ENCODE measurements at regions not wholly inside any gene's neighbourhood (a gene's known extent, or its start where the extent isn't known, plus 50 kb on each side); places are given as distances from the start of the nearest gene placed in this dataset.

DNA sequence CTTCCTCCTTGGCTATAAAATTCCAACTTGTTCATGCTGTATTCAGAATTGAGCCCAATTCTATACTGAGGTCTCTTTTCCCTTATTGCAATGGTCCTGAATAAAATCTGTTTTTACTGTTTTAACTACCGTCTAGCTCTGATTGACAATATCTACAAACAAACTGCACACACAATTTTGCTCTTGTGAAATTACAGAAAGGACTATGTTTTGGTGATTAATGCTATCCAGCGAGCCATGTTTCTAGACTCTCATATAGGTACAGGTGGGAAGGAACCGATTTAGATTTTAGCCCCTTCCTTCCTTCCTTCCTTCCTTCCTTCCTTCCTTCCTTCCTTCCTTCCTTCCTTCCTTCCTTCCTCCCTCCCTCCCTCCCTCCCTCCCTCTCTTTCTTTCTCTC is 254.4 kb downstream of the SLC4A3 start:
- no peaks in the 10 kb centered on the region for H3K27me3 ChIP-seq
- H3K9me3 ChIP-seq, result no peaks in the 10 kb centered on the region
- H3K4me1 ChIP-seq, result no peaks in the 10 kb centered on the region
- DNase-seq (no peak), ATAC-seq (no peak)
- no peaks in the 10 kb centered on the region for H3K36me3 ChIP-seq (replicated peaks in 1 of 2; ENCODE audit: insufficient read depth in 1 of 2, low read depth in 2 of 2)
- no peak overlapping the region for H3K27ac ChIP-seq
- 54 to 75% methylated on average over 3 of the region's 3 CpGs for WGBS, 2 donors
- intact Hi-C loops (cut with DNase I), result no loop called here
- H3K4me3 ChIP-seq, result no peak overlapping the region
- TF ChIP-seq, protein P1, sequence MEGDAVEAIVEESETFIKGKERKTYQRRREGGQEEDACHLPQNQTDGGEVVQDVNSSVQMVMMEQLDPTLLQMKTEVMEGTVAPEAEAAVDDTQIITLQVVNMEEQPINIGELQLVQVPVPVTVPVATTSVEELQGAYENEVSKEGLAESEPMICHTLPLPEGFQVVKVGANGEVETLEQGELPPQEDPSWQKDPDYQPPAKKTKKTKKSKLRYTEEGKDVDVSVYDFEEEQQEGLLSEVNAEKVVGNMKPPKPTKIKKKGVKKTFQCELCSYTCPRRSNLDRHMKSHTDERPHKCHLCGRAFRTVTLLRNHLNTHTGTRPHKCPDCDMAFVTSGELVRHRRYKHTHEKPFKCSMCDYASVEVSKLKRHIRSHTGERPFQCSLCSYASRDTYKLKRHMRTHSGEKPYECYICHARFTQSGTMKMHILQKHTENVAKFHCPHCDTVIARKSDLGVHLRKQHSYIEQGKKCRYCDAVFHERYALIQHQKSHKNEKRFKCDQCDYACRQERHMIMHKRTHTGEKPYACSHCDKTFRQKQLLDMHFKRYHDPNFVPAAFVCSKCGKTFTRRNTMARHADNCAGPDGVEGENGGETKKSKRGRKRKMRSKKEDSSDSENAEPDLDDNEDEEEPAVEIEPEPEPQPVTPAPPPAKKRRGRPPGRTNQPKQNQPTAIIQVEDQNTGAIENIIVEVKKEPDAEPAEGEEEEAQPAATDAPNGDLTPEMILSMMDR (IDR thresholded peaks at IDR 0.05), result no peak
- TF ChIP-seq POLR2A (IDR thresholded peaks at IDR 0.05), result no peak

DNA sequence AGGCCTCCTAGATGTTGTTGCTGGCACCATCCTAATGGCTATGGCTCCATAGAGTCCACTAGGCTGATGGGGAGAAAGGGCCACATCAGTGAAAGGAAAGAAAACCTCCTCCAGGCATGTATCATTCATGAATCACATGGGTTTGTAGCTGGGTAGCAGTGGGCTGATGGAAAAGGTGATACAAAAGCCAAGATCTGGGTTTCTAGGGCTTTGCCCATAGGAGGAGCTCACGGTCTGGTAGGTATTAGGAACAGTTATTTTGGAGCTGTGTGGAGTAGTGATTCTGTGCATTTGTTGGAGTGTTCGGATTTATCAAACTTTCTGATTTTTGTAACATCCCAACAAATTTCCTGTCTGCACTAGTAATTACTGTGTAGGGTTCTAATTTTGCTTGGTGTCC is 259.2 kb downstream of the SLC4A3 start:
- Histone ChIP-seq H3K9me3 (no peaks in the 10 kb centered on the region), H3K36me3 (replicated peaks in 1 of 2; ENCODE audit: insufficient read depth in 1 of 2, low read depth in 2 of 2) (no peaks in the 10 kb centered on the region), H3K27me3 (no peaks in the 10 kb centered on the region), H3K27ac (no peak overlapping the region), H3K4me1 (no peaks in the 10 kb centered on the region), H3K4me3 (no peak overlapping the region)
- ATAC-seq, result no peak
- intact Hi-C loops (cut with DNase I), result no loop called here
- WGBS, 2 donors, result 83 to 90% methylated on average over 2 of the region's 2 CpGs
- TF ChIP-seq, protein P1 (IDR thresholded peaks at IDR 0.05), result no peak
- no peak for TF ChIP-seq POLR2A (IDR thresholded peaks at IDR 0.05)
- no peak for DNase-seq

DNA sequence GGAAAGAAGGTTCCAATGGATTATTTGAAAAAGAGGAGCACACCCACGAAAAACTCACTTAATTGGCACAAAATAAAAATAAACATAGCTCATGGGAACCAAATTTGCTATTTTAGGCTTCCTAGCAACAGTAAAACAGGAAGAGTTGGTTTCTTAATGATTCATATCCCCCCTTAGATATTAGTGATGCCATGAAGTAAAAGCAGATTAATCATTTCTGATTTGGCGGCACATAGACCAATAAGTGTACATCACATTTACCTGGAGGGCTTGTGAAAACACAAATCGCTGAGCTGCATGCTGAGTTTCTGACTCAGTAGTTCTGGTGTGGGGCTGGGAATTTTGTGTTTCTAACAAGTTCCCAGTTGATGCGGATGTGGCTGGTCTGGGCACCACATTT is 260.4 kb downstream of the SLC4A3 start:
- DNase-seq (no peak), ATAC-seq (no peak)
- 69 to 81% methylated on average over 4 of the region's 4 CpGs for WGBS, 2 donors
- Histone ChIP-seq H3K9me3 (no peaks in the 10 kb centered on the region), H3K27ac (no peak overlapping the region), H3K4me3 (no peak overlapping the region), H3K27me3 (no peaks in the 10 kb centered on the region), H3K4me1 (no peaks in the 10 kb centered on the region), H3K36me3 (replicated peaks in 1 of 2; ENCODE audit: insufficient read depth in 1 of 2, low read depth in 2 of 2) (no peaks in the 10 kb centered on the region)
- intact Hi-C loops (cut with DNase I), result no loop called here
- TF ChIP-seq, protein P1 (IDR thresholded peaks at IDR 0.05), result no peak

DNA sequence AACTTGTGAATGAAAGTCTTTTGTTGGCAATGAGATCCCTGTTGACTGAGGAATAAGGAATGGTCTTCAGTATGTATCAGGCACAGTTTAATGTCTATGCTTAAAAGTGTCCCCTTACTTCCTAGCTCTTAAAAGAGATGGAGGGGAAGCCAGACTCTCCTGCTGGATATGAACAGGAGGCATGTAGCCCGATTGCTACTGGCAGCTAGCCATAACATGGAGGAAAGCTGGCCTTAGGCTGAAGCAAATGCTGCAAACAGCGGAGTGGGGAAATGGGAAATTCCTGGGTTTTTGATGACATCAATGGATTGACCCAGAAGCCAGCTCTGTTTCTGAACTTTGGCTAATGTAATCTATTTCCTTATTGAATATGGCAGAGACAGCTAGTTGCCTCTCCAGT is 266.1 kb downstream of the SLC4A3 start:
- no peaks in the 10 kb centered on the region for H3K27me3 ChIP-seq
- no peaks in the 10 kb centered on the region for H3K4me1 ChIP-seq
- no peak overlapping the region for H3K4me3 ChIP-seq
- DNase-seq, result no peak
- no peak for ATAC-seq
- no peaks in the 10 kb centered on the region for H3K9me3 ChIP-seq
- intact Hi-C loops (cut with DNase I), result no loop called here
- no peaks in the 10 kb centered on the region for H3K36me3 ChIP-seq (replicated peaks in 1 of 2; ENCODE audit: insufficient read depth in 1 of 2, low read depth in 2 of 2)
- H3K27ac ChIP-seq, result no peak overlapping the region
- TF ChIP-seq, protein P1 (IDR thresholded peaks at IDR 0.05), result no peak
- no peak for TF ChIP-seq POLR2A (IDR thresholded peaks at IDR 0.05)
- 62 to 75% methylated on average over 2 of the region's 2 CpGs for WGBS, 2 donors

DNA sequence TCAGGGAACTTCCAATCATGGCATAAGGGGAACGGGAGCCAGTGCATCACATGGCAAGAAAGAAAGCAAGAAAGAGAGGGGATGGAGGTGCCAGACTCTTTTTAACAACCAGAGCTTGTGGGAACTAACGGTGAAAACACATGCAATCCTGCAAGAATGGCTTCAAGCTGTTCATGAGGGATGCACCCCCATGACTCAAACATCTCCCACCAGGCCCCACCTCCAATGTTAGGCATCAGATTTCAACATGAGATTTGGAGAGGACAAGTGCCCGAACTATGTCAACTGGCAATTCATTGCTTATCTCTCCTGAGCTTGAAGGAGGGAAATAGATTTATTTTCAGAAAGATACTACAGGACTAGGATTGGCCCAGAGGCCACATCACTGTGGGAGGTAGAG is 270.0 kb downstream of the SLC4A3 start:
- Histone ChIP-seq H3K27me3 (no peaks in the 10 kb centered on the region), H3K36me3 (replicated peaks in 1 of 2; ENCODE audit: insufficient read depth in 1 of 2, low read depth in 2 of 2) (no peaks in the 10 kb centered on the region), H3K4me1 (no peaks in the 10 kb centered on the region), H3K9me3 (no peaks in the 10 kb centered on the region), H3K4me3 (no peak overlapping the region), H3K27ac (no peak overlapping the region)
- intact Hi-C loops (cut with DNase I), result no loop called here
- DNase-seq, result no peak
- WGBS, 2 donors, result 28 to 44% methylated on average over 3 of the region's 3 CpGs
- no peak for TF ChIP-seq POLR2A (IDR thresholded peaks at IDR 0.05)
- TF ChIP-seq, protein P1 (IDR thresholded peaks at IDR 0.05), result no peak
- ATAC-seq, result no peak

Data from body of pancreas (tissue), 4 donors.